Cardiac muscle cell (in vitro differentiated cells and primary cell): ENCODE measurements at regions not wholly inside any gene's neighbourhood (a gene's known extent, or its start where the extent isn't known, plus 50 kb on each side); places are given as distances from the start of the nearest gene placed in this dataset.
A peak's percentile ranks its signal among the peaks of the same experiment; 100 is the strongest.

Experiments
- DNase-seq, 2 donors: peaks; one replicate each; pipeline versions ENCODE4 v3.0.0 to v3.0.0-alpha.2; 2010 to 2017; ENCODE audit warnings: low read depth in 1 of 2, low spot score in 1 of 2
- H3K27ac ChIP-seq: fragments of 200-600 bp; sonication (generic); 2 replicates; pipeline ENCODE4 v1.5.1; 2016
- H3K27me3 ChIP-seq: fragments of 200-600 bp; sonication (generic); 2 replicates; pipeline ENCODE4 v1.6.0; 2016; ENCODE audit warnings: control low read depth
- H3K36me3 ChIP-seq: fragments of 200-600 bp; sonication (generic); 2 replicates; pipeline ENCODE4 v1.5.1; 2016; ENCODE audit warnings: control low read depth
- H3K4me1 ChIP-seq: fragments of 200-600 bp; sonication (generic); 2 replicates; pipeline ENCODE4 v1.8.1; 2017; ENCODE audit warnings: low read depth, mild to moderate bottlenecking, mixed run types
- H3K4me3 ChIP-seq: fragments of 200-600 bp; sonication (generic); 2 replicates; pipeline ENCODE4 v1.5.1; 2016; ENCODE audit warnings: mild to moderate bottlenecking
- H3K9me3 ChIP-seq: fragments of 200-600 bp; sonication (generic); 2 replicates; pipeline ENCODE4 v1.5.1; 2017; ENCODE audit warnings: low read depth, mild to moderate bottlenecking, control low read depth
- TF ChIP-seq, protein P1 (sequence below): IDR thresholded peaks from 2 replicates; pipeline ENCODE4 v1.5.1; 2012; ENCODE audit warnings: low read depth, mild to moderate bottlenecking, low read length

DNA sequence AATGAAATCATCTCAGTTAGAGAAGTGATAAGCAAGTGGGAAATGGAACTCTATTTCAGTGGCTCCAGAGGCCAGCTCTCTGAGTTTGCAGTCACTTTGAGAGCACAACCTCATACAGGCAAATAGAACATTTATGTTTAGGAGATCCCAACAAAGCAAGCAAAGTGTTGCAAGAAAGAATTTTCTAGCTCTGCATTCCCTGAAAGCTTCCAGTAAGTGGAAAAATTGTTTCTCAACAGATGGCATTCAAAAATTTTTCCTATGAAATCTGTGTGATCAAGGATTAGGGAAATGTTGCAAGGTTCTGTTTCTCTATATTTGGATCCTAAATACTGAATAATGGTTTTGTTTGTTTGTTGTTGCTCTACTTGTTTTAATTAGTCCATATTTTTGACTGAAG is 764.2 kb upstream of the ZNF608 start:
- TF ChIP-seq, protein P1, sequence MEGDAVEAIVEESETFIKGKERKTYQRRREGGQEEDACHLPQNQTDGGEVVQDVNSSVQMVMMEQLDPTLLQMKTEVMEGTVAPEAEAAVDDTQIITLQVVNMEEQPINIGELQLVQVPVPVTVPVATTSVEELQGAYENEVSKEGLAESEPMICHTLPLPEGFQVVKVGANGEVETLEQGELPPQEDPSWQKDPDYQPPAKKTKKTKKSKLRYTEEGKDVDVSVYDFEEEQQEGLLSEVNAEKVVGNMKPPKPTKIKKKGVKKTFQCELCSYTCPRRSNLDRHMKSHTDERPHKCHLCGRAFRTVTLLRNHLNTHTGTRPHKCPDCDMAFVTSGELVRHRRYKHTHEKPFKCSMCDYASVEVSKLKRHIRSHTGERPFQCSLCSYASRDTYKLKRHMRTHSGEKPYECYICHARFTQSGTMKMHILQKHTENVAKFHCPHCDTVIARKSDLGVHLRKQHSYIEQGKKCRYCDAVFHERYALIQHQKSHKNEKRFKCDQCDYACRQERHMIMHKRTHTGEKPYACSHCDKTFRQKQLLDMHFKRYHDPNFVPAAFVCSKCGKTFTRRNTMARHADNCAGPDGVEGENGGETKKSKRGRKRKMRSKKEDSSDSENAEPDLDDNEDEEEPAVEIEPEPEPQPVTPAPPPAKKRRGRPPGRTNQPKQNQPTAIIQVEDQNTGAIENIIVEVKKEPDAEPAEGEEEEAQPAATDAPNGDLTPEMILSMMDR = no peak

DNA sequence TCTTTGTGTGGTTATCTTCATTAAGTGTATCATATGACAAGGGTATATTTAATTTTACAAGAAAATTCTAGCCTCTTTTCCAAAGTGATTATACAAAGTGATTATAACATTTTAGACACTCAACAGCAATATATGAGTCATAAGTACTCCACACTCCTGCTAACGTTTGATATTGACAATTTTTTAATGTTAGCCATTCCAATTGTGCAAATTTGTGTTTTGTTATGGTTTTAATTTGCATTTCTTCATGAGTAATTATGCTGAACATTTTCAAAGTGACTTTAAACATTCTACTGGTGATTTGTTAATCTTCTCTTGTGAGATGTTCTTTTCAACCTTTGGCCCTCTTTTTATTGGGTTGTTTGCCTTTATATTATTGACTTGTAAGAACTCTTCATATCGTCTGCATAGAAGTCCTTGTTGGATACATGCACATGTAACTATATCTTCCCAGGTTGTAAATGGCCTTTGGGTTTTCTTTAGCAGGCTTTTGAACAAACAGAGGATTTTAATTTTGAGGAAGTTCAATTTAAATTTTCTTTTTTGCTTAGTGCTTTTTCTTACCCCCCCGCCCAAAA is 771.6 kb upstream of the ZNF608 start:
- H3K36me3 ChIP-seq = no peaks in the 10 kb centered on the region
- TF ChIP-seq, protein P1 = no peak

More for the DNA sequence above, 764.2 kb upstream of the ZNF608 start:
- H3K27ac ChIP-seq = no peak overlapping the region
- no peaks in the 10 kb centered on the region for H3K4me1 ChIP-seq
- H3K36me3 ChIP-seq = no peaks in the 10 kb centered on the region
- no peaks in the 10 kb centered on the region for H3K27me3 ChIP-seq
- no peak overlapping the region for H3K4me3 ChIP-seq
- peak in 1 of 2 donors; percentile 35 for DNase-seq
- H3K9me3 ChIP-seq = no peaks in the 10 kb centered on the region

GRCh38 chr5:125521289-125521688 is 774.9 kb upstream of the ZNF608 start:
- H3K9me3 ChIP-seq = no peaks in the 10 kb centered on the region
- DNase-seq = no peak
- H3K36me3 ChIP-seq = no peaks in the 10 kb centered on the region
- no peaks in the 10 kb centered on the region for H3K4me1 ChIP-seq
- H3K27ac ChIP-seq = no peak overlapping the region
- no peak overlapping the region for H3K4me3 ChIP-seq
- TF ChIP-seq, protein P1 = no peak
- H3K27me3 ChIP-seq = no peaks in the 10 kb centered on the region

More for the DNA sequence above, 771.6 kb upstream of the ZNF608 start:
- DNase-seq = no peak
- H3K27me3 ChIP-seq = no peaks in the 10 kb centered on the region
- no peak overlapping the region for H3K27ac ChIP-seq
- no peak overlapping the region for H3K4me3 ChIP-seq
- no peaks in the 10 kb centered on the region for H3K9me3 ChIP-seq
- no peaks in the 10 kb centered on the region for H3K4me1 ChIP-seq

DNA sequence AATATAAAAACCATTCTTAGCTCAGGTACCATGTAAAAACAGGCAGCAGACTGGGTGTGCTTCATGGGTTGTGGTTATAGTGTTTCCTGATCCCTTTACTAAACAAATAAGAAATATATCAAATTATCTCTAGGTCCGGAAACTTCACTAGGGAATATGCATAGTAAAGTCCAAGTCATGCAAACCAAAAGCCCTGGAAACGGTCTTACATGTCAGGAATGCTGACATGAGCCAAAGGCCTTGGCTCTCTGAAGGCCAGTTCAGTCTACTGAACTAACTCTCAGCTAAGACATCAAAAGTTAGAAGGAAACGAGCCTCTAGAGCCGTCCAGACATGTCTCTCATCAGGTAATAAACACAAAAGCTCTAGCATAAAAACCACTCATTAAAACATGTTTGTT is 778.9 kb upstream of the ZNF608 start:
- Histone ChIP-seq H3K9me3 (no peaks in the 10 kb centered on the region), H3K27ac (peak overlapping the region; percentile 15), H3K36me3 (no peaks in the 10 kb centered on the region), H3K27me3 (no peaks in the 10 kb centered on the region), H3K4me1 (peaks cover 29% of the 10 kb centered on the region), H3K4me3 (no peak overlapping the region)
- TF ChIP-seq, protein P1 = no peak
- peak in 1 of 2 donors; percentile 55 for DNase-seq

DNA sequence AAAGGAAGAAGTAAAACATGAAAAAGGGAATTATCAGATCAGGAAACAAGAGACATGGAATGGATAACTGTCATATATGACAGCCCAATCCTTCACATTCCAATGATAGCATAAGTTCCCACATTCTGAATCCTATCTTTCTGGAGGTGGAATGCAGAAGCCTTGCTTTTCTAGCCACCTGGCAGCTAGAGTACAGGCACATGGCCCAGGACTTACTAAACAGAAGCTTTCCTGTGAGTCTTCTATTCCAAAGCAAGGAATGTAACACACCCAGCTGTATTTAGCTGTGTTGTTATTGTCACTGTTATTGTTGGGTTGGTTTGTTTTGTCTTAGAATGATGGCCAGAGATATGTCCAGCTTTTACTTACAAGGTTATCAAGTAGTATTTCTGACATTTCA is 780.5 kb upstream of the ZNF608 start:
- H3K27ac ChIP-seq = peak overlapping the region; percentile 84
- no peaks in the 10 kb centered on the region for H3K9me3 ChIP-seq
- peak; percentile 17 to 54 for DNase-seq
- no peaks in the 10 kb centered on the region for H3K36me3 ChIP-seq
- peaks cover 29% of the 10 kb centered on the region for H3K4me1 ChIP-seq
- no peaks in the 10 kb centered on the region for H3K27me3 ChIP-seq
- H3K4me3 ChIP-seq = no peak overlapping the region
- TF ChIP-seq, protein P1 = no peak
